GM12878 (cell line): ENCODE measurements at regions not wholly inside any gene's neighbourhood (a gene's known extent, or its start where the extent isn't known, plus 50 kb on each side); places are given as distances from the start of the nearest gene placed in this dataset.

ENCODE experiments used
- ATAC-seq: fragments of 200-7000 bp; cut with Tn5 transposase; 3 replicates; pipeline ENCODE4 v1.9.1; 2020; ENCODE audit warnings: mild to moderate bottlenecking, moderate library complexity
- BruUV-seq: library from RNA; stranded (reverse); fragments of 400-500 nt; replicated peaks from 2 replicates; lab custom pipeline; 2021; lab: Mats Ljungman, UMichigan
- CTCF ChIA-PET: fragments of 300-600 bp; sonication (Branson Sonifier 250); formaldehyde crosslinking; extraction: SDS; loops from one replicate; lab custom pipeline; 2021; ENCODE audit warnings: inconsistent platforms; lab: Yijun Ruan, JAX
- POLR2A ChIA-PET: fragments of 350-600 bp; formaldehyde crosslinking; extraction: SDS; loops from one replicate; lab custom pipeline; 2021; ENCODE audit warnings: inconsistent platforms; lab: Charles Lee
- RAD21 ChIA-PET: fragments of 300-600 bp; sonication (Branson Sonifier 250); formaldehyde crosslinking; loops from one replicate; lab custom pipeline; 2023; ENCODE audit warnings: antibody characterized with exemption; ENCODE audit not compliant: unreplicated experiment; lab: Charles Lee
- SMC1A ChIA-PET: fragments of 300-600 bp; sonication (Branson Sonifier 250); formaldehyde crosslinking; loops from one replicate; lab custom pipeline; 2023; ENCODE audit not compliant: unreplicated experiment, uncharacterized antibody; lab: Charles Lee
- DNase-seq: peaks from one replicate; pipeline ENCODE4 v3.0.0-alpha.2; 2011; ENCODE audit warnings: low read depth, low spot score
- FAIRE-seq: peaks from 3 replicates; lab custom pipeline; 2011; peaks lifted over from hg19 to GRCh38; lab: Jason Lieb, UNC
- H2AFZ ChIP-seq: 2 replicates; pipeline ENCODE4 v1.6.0; 2011; ENCODE audit warnings: low read depth, low read length, control low read depth; ENCODE audit not compliant: control insufficient read depth
- H3K27ac ChIP-seq: 2 replicates; pipeline ENCODE4 v1.5.1; 2011; ENCODE audit warnings: control low read depth; ENCODE audit not compliant: control insufficient read depth, insufficient read depth
- H3K27me3 ChIP-seq, 2 experiments: replicated peaks in 1 of 2; 2 replicates each; pipeline versions ENCODE4 v1.6.0 to v1.6.1; 2011; ENCODE audit warnings: low read length in 1 of 2; ENCODE audit not compliant: control insufficient read depth in 2 of 2, insufficient read depth in 2 of 2
- H3K36me3 ChIP-seq, 2 experiments: 2 replicates each; pipeline ENCODE4 v1.5.1; 2011; ENCODE audit warnings: low read length in 1 of 2; ENCODE audit not compliant: control insufficient read depth in 2 of 2, insufficient read depth in 2 of 2
- H3K4me1 ChIP-seq: 2 replicates; pipeline ENCODE4 v1.6.1; 2011; ENCODE audit warnings: mild to moderate bottlenecking, low read length, moderate library complexity, mixed read lengths; ENCODE audit not compliant: control insufficient read depth, insufficient read depth
- H3K4me2 ChIP-seq: 2 replicates; pipeline ENCODE4 v1.6.0; 2011; ENCODE audit warnings: control low read depth; ENCODE audit not compliant: control insufficient read depth, insufficient read depth
- H3K4me3 ChIP-seq: fragments of 200-600 bp; sonication (generic); 2 replicates; pipeline ENCODE4 v1.5.1; 2016
- H3K79me2 ChIP-seq: 2 replicates; pipeline ENCODE4 v1.6.0; 2011; ENCODE audit warnings: low read length; ENCODE audit not compliant: control insufficient read depth, insufficient read depth
- H3K9ac ChIP-seq: 2 replicates; pipeline ENCODE4 v1.8.0; 2011; ENCODE audit warnings: low read length, control low read depth, mixed read lengths; ENCODE audit not compliant: control insufficient read depth, insufficient read depth
- H3K9me3 ChIP-seq: replicated peaks from 3 replicates; pipeline ENCODE4 v1.5.1; 2011; ENCODE audit warnings: mild to moderate bottlenecking, low read length; ENCODE audit not compliant: control insufficient read depth, insufficient read depth
- H4K20me1 ChIP-seq: 2 replicates; pipeline ENCODE4 v1.6.0; 2011; ENCODE audit not compliant: control insufficient read depth, insufficient read depth
- ESRRA ChIP-seq: IDR thresholded peaks from 2 replicates; pipeline ENCODE4 v1.6.1; 2012; ENCODE audit warnings: mild to moderate bottlenecking, low read length, improper control_type of control experiment
- RCOR1 ChIP-seq: conservative IDR thresholded peaks from 2 replicates; pipeline ENCODE4 v1.6.1; 2012; ENCODE audit warnings: low read depth, low read length, improper control_type of control experiment
- WGBS: methylation state at CpG from one replicate; pipeline ENCODE4 v1.1.6; 2016; ENCODE audit warnings: low lambda C conversion rate; ENCODE audit not compliant: insufficient replicate concordance, insufficient coverage; ENCODE audit errors: missing lambda C conversion rate; 5-methylcytosine and 5-hydroxymethylcytosine counted together
- in situ Hi-C: fragments of 300-500 bp; cut with MboI; formaldehyde crosslinking; loops from 9 replicates; pipeline ENCODE4 v1.14.3; 2018; ENCODE audit warnings: mixed read lengths
- intact Hi-C: fragments of 100-400 bp; cut with micrococcal nuclease; formaldehyde crosslinking; loops from one replicate; pipeline ENCODE4 v1.14.2; 2022; ENCODE audit not compliant: unreplicated experiment
- TF ChIP-seq, protein P1 (sequence below): fragments of 450-650 bp; IDR thresholded peaks from 2 replicates; pipeline ENCODE4 v1.6.1; 2016; ENCODE audit warnings: mild to moderate bottlenecking
- TF ChIP-seq, protein P2 (sequence below): fragments of 450-650 bp; formaldehyde crosslinking; IDR thresholded peaks from 2 replicates; pipeline ENCODE4 v1.4.0; 2020; ENCODE audit warnings: mild to moderate bottlenecking, moderate library complexity
- TF ChIP-seq, protein P3 (sequence below): fragments of 450-650 bp; IDR thresholded peaks from 2 replicates; pipeline ENCODE4 v1.6.1; 2016; ENCODE audit warnings: mild to moderate bottlenecking

DNA sequence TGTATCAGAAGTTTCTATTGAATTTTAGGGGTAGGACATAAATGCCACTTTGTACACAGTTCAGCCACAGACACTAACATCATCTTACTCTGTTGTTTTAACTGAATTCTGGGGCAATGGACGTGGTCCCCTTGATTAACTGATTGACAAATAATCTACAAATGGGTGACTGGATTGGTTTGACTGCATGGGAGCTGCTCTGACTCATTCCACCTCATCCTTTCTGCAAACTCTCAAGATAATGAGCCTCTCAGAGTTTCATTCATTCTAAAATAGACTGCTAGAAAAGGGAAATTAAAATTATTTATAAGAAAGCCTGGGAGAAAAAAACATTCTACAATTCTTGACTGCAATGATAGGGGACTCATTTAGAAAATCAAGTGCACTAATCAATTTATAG, 570.4 kb upstream of the SEL1L start (continued):
- TF ChIP-seq, protein P1, sequence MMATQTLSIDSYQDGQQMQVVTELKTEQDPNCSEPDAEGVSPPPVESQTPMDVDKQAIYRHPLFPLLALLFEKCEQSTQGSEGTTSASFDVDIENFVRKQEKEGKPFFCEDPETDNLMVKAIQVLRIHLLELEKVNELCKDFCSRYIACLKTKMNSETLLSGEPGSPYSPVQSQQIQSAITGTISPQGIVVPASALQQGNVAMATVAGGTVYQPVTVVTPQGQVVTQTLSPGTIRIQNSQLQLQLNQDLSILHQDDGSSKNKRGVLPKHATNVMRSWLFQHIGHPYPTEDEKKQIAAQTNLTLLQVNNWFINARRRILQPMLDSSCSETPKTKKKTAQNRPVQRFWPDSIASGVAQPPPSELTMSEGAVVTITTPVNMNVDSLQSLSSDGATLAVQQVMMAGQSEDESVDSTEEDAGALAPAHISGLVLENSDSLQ, result no peak
- TF ChIP-seq ESRRA, result no peak
- TF ChIP-seq, all 136 proteins: peak for 0

DNA sequence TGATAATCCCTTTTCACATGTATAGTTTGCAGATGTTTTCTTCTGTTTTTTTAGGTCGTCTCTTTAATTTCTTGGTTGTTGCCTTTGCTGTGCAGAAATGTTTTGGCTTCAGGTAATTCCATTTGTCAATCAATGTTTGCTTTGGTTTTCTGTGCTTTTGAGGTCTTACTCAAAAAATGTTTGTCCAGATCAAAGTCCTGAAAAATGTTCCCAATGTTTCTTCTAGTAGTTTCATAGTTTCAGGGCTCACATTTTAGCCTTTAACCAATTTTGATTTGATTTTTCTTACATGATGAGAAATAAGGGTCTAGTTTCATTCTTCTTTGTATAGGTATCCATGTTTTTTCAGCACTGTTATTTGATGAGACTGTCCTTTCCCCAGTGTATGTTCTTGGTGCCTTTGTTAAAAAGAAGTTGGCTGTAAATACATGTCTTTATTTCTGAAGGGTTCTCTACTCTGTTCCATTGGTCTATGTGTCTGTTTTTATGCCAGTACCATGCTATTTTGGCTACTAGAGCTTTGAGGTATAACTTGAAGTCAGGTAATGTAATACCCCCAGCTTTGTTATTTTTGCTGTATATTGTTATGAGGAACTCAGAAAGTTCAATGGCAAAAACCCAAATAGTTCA, 578.7 kb upstream of the SEL1L start:
- 0% methylated on average over 1 of the region's 1 CpG for WGBS
- Histone ChIP-seq H2AFZ (no peak overlapping the region), H3K9ac (no peak overlapping the region), H3K36me3 (no peaks in the 10 kb centered on the region), H3K9me3 (no peaks in the 10 kb centered on the region), H3K27me3 (no peaks in the 10 kb centered on the region), H4K20me1 (no peaks in the 10 kb centered on the region), H3K4me2 (no peak overlapping the region), H3K4me1 (no peaks in the 10 kb centered on the region), H3K27ac (no peak overlapping the region), H3K79me2 (no peaks in the 10 kb centered on the region), H3K4me3 (no peak overlapping the region)
- FAIRE-seq (no peak), ATAC-seq (no peak), DNase-seq (no peak)
- SMC1A ChIA-PET, result no interaction called here
- in situ Hi-C loops, result no loop called here
- intact Hi-C loops, result no loop called here
- TF ChIP-seq RCOR1, result no peak
- TF ChIP-seq, protein P2, sequence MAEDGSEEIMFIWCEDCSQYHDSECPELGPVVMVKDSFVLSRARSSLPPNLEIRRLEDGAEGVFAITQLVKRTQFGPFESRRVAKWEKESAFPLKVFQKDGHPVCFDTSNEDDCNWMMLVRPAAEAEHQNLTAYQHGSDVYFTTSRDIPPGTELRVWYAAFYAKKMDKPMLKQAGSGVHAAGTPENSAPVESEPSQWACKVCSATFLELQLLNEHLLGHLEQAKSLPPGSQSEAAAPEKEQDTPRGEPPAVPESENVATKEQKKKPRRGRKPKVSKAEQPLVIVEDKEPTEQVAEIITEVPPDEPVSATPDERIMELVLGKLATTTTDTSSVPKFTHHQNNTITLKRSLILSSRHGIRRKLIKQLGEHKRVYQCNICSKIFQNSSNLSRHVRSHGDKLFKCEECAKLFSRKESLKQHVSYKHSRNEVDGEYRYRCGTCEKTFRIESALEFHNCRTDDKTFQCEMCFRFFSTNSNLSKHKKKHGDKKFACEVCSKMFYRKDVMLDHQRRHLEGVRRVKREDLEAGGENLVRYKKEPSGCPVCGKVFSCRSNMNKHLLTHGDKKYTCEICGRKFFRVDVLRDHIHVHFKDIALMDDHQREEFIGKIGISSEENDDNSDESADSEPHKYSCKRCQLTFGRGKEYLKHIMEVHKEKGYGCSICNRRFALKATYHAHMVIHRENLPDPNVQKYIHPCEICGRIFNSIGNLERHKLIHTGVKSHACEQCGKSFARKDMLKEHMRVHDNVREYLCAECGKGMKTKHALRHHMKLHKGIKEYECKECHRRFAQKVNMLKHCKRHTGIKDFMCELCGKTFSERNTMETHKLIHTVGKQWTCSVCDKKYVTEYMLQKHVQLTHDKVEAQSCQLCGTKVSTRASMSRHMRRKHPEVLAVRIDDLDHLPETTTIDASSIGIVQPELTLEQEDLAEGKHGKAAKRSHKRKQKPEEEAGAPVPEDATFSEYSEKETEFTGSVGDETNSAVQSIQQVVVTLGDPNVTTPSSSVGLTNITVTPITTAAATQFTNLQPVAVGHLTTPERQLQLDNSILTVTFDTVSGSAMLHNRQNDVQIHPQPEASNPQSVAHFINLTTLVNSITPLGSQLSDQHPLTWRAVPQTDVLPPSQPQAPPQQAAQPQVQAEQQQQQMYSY (CRISPR knock-in tag), result no peak
- TF ChIP-seq, protein P3, sequence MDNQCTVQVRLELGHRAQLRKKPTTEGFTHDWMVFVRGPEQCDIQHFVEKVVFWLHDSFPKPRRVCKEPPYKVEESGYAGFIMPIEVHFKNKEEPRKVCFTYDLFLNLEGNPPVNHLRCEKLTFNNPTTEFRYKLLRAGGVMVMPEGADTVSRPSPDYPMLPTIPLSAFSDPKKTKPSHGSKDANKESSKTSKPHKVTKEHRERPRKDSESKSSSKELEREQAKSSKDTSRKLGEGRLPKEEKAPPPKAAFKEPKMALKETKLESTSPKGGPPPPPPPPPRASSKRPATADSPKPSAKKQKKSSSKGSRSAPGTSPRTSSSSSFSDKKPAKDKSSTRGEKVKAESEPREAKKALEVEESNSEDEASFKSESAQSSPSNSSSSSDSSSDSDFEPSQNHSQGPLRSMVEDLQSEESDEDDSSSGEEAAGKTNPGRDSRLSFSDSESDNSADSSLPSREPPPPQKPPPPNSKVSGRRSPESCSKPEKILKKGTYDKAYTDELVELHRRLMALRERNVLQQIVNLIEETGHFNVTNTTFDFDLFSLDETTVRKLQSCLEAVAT, result no peak
- BruUV-seq, result no TSS peak
- POLR2A ChIA-PET, result no interaction called here
- CTCF ChIA-PET, result no interaction called here
- RAD21 ChIA-PET, result no interaction called here
